T-cell (primary cell): ENCODE measurements at regions not wholly inside any gene's neighbourhood (a gene's known extent, or its start where the extent isn't known, plus 50 kb on each side); places are given as distances from the start of the nearest gene placed in this dataset.

Experiments
- ATAC-seq, 4 experiments: fragments of 200-7000 bp in 3 of 4; fragments of 150-1000 bp in 1 of 4; cut with Tn5 transposase; replicated peaks in 1 of 4; 1 replicate in 3 of 4; 2 replicates in 1 of 4; pipeline ENCODE4 v1.10.0; 2021; ENCODE audit warnings: moderate library complexity in 3 of 4, mild to moderate bottlenecking in 2 of 4, moderate number of reproducible peaks in 1 of 4
- CTCF ChIA-PET, 2 donors: fragments of 300-600 bp; sonication (Branson Sonifier 250); formaldehyde crosslinking; loops; one replicate each; lab custom pipeline; 2022; ENCODE audit warnings: antibody characterized with exemption in 2 of 2; lab: Charles Lee
- POLR2A ChIA-PET, 2 donors: fragments of 300-600 bp; sonication (Branson Sonifier 250); formaldehyde crosslinking; loops; one replicate each; lab custom pipeline; 2022; ENCODE audit warnings: antibody characterized with exemption in 2 of 2; lab: Charles Lee
- DNase-seq, 35 experiments: peaks; one replicate each; pipeline versions ENCODE4 v3.0.0 to v3.0.0-alpha.2; 2013 to 2023
- H3K27ac ChIP-seq: one replicate; pipeline ENCODE4 v1.5.1; 2013; ENCODE audit warnings: low read length
- H3K27me3 ChIP-seq, 2 experiments: replicated peaks in 1 of 2; 1 replicate in 1 of 2; 2 replicates in 1 of 2; pipeline versions ENCODE4 v1.6.1 to v1.7.0; 2013; ENCODE audit warnings: low read length in 1 of 2, mixed read lengths in 1 of 2; ENCODE audit not compliant: control insufficient read depth in 2 of 2, insufficient read depth in 2 of 2; ENCODE audit errors: extremely low read depth in 1 of 2
- H3K36me3 ChIP-seq, 2 donors: 1 replicate in 1 of 2; 2 replicates in 1 of 2; pipeline versions ENCODE4 v1.6.1 to v1.7.0; 2013; ENCODE audit warnings: low read length in 1 of 2; ENCODE audit not compliant: control insufficient read depth in 2 of 2, insufficient read depth in 1 of 2; ENCODE audit errors: extremely low read depth in 1 of 2
- H3K4me1 ChIP-seq, 2 experiments: 1 replicate in 1 of 2; 2 replicates in 1 of 2; pipeline versions ENCODE4 v1.6.1 to v1.7.0; 2013; ENCODE audit warnings: low read length in 2 of 2, mixed read lengths in 1 of 2; ENCODE audit not compliant: insufficient read depth in 2 of 2, control insufficient read depth in 1 of 2; ENCODE audit errors: extremely low read depth in 1 of 2
- H3K4me3 ChIP-seq, 2 donors: 1 replicate in 1 of 2; 2 replicates in 1 of 2; pipeline versions ENCODE4 v1.5.1 to v1.7.0; 2013; ENCODE audit warnings: mild to moderate bottlenecking in 2 of 2, low read length in 1 of 2, moderate library complexity in 1 of 2; ENCODE audit not compliant: control insufficient read depth in 1 of 2; ENCODE audit errors: extremely low read depth in 1 of 2
- H3K9me3 ChIP-seq: 2 replicates; pipeline ENCODE4 v1.7.0; 2013
- H3K27ac Mint-ChIP-seq, 2 donors: one replicate each; pipeline ENCODE4 v1.8.0; 2020 to 2021; ENCODE audit warnings: mild to moderate bottlenecking in 2 of 2, mixed read lengths in 2 of 2
- H3K27me3 Mint-ChIP-seq, 2 donors: one replicate each; pipeline ENCODE4 v1.8.0; 2021 to 2022; ENCODE audit warnings: mixed read lengths in 2 of 2
- H3K36me3 Mint-ChIP-seq: one replicate; pipeline ENCODE4 v1.8.0; 2021; ENCODE audit warnings: mixed read lengths
- H3K4me1 Mint-ChIP-seq, 3 donors: one replicate each; pipeline ENCODE4 v1.8.0; 2020 to 2022; ENCODE audit warnings: mixed read lengths in 3 of 3, mild to moderate bottlenecking in 1 of 3
- H3K4me3 Mint-ChIP-seq, 3 donors: one replicate each; pipeline ENCODE4 v1.8.0; 2020 to 2022; ENCODE audit warnings: mild to moderate bottlenecking in 3 of 3, mixed read lengths in 3 of 3, moderate library complexity in 3 of 3
- H3K9me3 Mint-ChIP-seq, 3 donors: one replicate each; pipeline ENCODE4 v1.8.0; 2020 to 2022; ENCODE audit warnings: mixed read lengths in 3 of 3
- WGBS: methylation state at CpG from one replicate; pipeline ENCODE4 v1.1.5; 2013; ENCODE audit warnings: missing lambda C conversion rate; ENCODE audit not compliant: insufficient coverage; 5-methylcytosine and 5-hydroxymethylcytosine counted together

DNA sequence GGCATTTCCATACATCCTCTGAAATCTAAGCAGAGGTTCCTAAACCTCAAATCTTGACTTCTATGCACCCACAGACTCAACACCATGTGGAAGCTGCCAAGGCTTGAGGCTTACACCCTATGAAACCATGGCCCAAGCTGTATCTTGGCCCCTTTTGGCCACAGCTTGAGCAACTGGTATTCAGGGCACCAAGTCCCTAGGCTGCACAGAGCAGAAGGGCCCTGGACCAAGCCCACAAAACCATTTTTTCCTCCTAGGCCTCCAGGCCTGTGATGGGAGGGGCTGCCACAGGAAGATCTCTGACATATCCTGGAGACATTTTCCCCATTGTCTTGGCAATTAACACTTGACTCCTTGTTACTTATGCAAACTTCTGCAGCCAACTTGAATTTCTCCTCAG is 54.4 kb upstream of the IL12A start:
- H3K36me3 ChIP-seq: no peaks in the 10 kb centered on the region
- no peak overlapping the region for H3K4me3 ChIP-seq
- H3K4me3 Mint-ChIP-seq: no peak overlapping the region
- peaks cover 3% of the 10 kb centered on the region for H3K36me3 Mint-ChIP-seq
- no peak overlapping the region for H3K27ac Mint-ChIP-seq
- peaks cover 0 to 5% of the 10 kb centered on the region in 2 donors for H3K27me3 Mint-ChIP-seq
- no peaks in the 10 kb centered on the region for H3K27me3 ChIP-seq
- H3K27ac ChIP-seq: no peak overlapping the region
- peaks cover 9 to 20% (median 16%) of the 10 kb centered on the region in 3 donors for H3K9me3 Mint-ChIP-seq
- ChIA-PET CTCF (no interaction called here), POLR2A (no interaction called here)
- ATAC-seq: no peak
- no peak for DNase-seq
- no peaks in the 10 kb centered on the region for H3K4me1 ChIP-seq
- no peaks in the 10 kb centered on the region for H3K9me3 ChIP-seq
- H3K4me1 Mint-ChIP-seq: peaks cover 0 to 4% (median 0%) of the 10 kb centered on the region in 3 donors

DNA sequence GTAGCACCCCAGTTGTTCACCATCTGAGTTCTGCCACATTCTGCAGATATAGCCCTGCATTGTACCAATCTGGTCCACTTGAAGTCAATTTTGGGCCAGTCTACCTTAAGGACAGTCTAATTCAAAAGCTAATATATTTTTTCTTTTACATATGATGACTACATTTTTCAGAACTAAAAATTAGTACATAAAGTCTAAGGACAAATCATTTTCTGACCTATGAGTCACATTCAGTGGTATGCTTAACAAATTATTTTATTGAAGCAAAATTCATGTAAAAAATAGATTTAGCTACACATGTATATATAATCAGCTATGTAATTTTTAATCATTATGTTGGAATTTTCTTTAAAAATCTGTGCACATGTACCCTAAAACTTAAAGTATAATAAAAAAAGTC is 52.1 kb upstream of the IL12A start:
- no peak for ATAC-seq
- no peaks in the 10 kb centered on the region for H3K9me3 ChIP-seq
- H3K4me1 Mint-ChIP-seq: peaks cover 0 to under 1% (median 0%) of the 10 kb centered on the region in 3 donors
- peaks cover 9 to 20% (median 16%) of the 10 kb centered on the region in 3 donors for H3K9me3 Mint-ChIP-seq
- no peak overlapping the region for H3K4me3 ChIP-seq
- H3K27ac ChIP-seq: no peak overlapping the region
- H3K36me3 ChIP-seq: no peaks in the 10 kb centered on the region
- H3K4me1 ChIP-seq: no peaks in the 10 kb centered on the region
- H3K27me3 ChIP-seq: no peaks in the 10 kb centered on the region
- DNase-seq: no peak
- peaks cover 3% of the 10 kb centered on the region for H3K36me3 Mint-ChIP-seq
- no peak overlapping the region for H3K27ac Mint-ChIP-seq
- ChIA-PET POLR2A (no interaction called here), CTCF (no interaction called here)
- peaks cover 3 to 5% of the 10 kb centered on the region in 2 donors for H3K27me3 Mint-ChIP-seq
- no peak overlapping the region for H3K4me3 Mint-ChIP-seq

DNA sequence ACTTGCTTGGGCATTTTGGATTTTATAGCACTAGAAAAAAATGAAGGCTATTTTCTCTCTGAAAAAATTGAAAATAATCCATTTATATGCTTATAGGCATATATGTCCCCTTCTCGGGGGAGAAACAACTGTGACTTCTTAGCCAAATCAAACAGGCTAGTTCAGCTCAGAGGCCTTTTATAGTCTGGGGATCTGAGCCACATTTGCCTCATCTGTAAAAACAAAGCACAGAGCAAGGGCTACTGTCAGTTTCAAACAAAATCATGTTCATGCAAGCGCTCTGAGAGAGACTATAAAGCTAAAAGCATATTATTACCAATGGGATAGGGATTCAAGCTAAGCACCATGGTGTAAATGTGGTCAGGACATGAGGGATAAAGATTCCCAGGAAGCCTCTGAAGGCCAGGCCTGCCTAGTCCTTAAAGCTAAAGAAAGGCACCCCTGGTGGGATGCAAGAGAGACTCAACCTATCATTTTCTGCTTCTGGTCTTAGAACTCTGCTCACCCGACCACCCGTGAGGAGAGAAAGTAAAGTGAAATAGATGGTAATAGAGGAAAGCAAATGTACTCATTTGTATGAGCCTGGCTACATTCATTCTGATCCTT is 51.0 kb upstream of the IL12A start:
- H3K4me3 ChIP-seq: no peak overlapping the region
- CTCF ChIA-PET: no interaction called here
- no peaks in the 10 kb centered on the region for H3K4me1 ChIP-seq
- POLR2A ChIA-PET: no interaction called here
- H3K27me3 Mint-ChIP-seq: peaks cover 1 to 3% of the 10 kb centered on the region in 2 donors
- peaks cover 0 to 4% (median 0%) of the 10 kb centered on the region in 3 donors for H3K4me1 Mint-ChIP-seq
- no peak overlapping the region for H3K27ac ChIP-seq
- H3K27ac Mint-ChIP-seq: no peak overlapping the region
- peaks cover 9 to 20% (median 16%) of the 10 kb centered on the region in 3 donors for H3K9me3 Mint-ChIP-seq
- no peak overlapping the region for H3K4me3 Mint-ChIP-seq
- no CpG with 5 or more reads among the region's 4 CpGs for WGBS
- no peaks in the 10 kb centered on the region for H3K27me3 ChIP-seq
- H3K9me3 ChIP-seq: no peaks in the 10 kb centered on the region
- H3K36me3 Mint-ChIP-seq: peaks cover 3% of the 10 kb centered on the region
- H3K36me3 ChIP-seq: no peaks in the 10 kb centered on the region
- no peak for DNase-seq
- no peak for ATAC-seq

DNA sequence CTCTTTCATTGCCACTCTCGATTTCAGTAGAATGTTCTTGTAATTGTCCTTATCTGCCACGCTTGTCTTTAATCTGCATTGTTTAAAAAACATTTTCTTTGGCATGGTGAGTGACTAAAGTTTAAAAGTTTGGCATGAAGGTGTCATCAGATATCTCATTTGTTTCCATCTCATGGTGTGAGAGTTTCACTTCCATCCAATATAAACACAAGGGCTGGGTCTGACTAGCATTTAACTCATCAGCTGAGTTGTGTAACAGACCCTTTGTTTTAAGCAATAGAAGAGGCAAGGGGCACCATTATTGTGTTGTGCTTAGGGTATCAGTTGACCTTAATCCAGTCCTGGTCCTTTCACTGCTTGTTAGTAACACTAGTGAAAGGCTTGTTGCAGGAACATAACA is 49.9 kb upstream of the IL12A start:
- peaks cover 5 to 8% of the 10 kb centered on the region in 2 donors for H3K27me3 Mint-ChIP-seq
- Histone ChIP-seq H3K27ac (no peak overlapping the region), H3K36me3 (no peaks in the 10 kb centered on the region), H3K4me3 (no peak overlapping the region), H3K9me3 (no peaks in the 10 kb centered on the region), H3K4me1 (no peaks in the 10 kb centered on the region), H3K27me3 (no peaks in the 10 kb centered on the region)
- DNase-seq (no peak), ATAC-seq (no peak)
- H3K4me3 Mint-ChIP-seq: no peak overlapping the region
- WGBS: no CpG with 5 or more reads among the region's 2 CpGs
- ChIA-PET CTCF (no interaction called here), POLR2A (no interaction called here)
- peaks cover 0 to 4% (median 0%) of the 10 kb centered on the region in 3 donors for H3K4me1 Mint-ChIP-seq
- H3K9me3 Mint-ChIP-seq: peaks cover 8 to 12% (median 9%) of the 10 kb centered on the region in 3 donors
- H3K27ac Mint-ChIP-seq: no peak overlapping the region
- H3K36me3 Mint-ChIP-seq: peaks cover 3% of the 10 kb centered on the region
